AG08395 (cell line): ENCODE measurements at regions not wholly inside any gene's neighbourhood (a gene's known extent, or its start where the extent isn't known, plus 50 kb on each side); places are given as distances from the start of the nearest gene placed in this dataset.

Experiments used
- DNase-seq: peaks from one replicate; pipeline ENCODE4 v3.0.0; 2012; ENCODE audit warnings: mixed read lengths, low spot score

DNA sequence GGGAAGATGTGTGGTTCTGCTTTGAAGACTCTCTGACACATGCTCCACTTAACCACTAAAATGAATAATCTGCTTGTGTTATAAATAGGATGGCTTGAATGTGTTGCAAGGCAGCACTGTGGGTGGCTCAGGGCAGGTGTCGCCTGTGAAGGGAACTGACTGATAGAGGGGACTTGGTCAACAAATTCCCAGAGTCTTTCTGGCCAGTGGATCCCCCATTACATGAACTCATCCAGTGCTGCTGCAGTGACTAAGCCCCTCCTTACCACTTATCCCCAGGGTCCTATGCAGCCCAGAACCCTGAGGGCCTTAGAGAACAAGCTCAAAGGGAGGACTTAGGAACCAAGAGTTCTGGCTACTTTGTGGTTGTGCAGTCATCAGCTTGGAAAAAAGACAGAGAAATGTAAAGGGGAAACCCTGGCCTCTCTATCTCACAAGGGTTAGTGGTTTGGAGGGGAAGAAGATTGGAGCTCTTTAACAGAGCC lies 226.2 kb upstream of the TNP1 start:
- peak; percentile 35 for DNase-seq

DNA sequence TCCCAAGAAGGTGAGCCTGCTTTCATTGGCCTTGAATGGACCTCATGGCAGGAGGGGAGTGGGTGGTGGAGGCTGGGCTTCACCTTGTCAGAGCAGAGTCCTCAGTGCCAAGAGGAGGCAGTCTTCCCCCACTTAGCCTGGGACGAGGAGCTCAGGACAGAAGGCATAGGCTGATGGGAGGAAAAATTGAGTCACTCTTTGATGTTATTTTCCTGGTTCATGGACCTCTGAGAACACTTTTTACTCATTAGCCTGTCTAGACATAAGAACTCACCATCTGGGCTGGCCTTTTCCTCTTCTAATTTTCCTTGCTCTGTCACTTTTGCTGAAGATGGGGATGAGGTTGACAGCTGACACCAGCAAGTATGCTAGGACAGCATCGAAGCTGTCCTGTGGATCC lies 225.7 kb upstream of the TNP1 start:
- DNase-seq: peak; percentile 56

DNA sequence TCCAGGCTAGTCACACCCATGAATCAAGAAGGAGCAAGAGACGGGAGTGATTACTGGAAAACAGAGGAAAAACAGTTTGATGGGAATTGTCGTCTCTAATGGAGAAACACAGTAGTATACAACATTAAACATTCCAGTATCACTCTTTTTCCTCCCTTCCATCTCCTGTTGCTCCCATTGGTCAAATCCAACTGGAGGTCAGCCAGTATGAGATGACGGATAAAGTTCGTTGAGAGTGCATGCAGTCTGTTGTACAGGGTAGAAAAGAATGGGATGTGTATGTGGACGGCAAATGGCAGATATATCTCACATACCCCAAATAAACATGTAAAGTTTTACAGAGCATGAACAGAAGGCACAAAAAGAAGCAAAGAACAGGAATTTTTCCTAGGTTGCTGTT lies 221.9 kb upstream of the TNP1 start:
- no peak for DNase-seq

DNA sequence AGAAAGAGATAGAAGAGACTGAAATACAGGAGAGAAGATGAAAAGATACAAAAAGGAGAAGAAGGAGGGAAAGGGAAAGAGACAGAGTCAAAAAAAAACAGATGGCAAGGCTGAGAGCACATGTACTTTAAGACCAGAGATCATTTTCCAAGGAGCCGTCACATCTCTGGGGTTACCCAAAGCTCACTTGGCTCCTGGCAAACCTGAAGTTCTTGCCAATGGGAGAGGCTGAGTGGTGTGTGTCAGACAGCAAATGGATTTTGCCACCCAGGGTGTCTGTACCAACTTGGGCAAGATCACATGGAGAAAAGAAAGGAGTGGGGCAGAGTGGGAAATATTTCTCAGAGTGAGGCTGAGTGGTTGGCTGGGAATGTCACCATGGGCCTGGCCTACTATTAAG lies 219.3 kb upstream of the TNP1 start:
- DNase-seq: no peak

DNA sequence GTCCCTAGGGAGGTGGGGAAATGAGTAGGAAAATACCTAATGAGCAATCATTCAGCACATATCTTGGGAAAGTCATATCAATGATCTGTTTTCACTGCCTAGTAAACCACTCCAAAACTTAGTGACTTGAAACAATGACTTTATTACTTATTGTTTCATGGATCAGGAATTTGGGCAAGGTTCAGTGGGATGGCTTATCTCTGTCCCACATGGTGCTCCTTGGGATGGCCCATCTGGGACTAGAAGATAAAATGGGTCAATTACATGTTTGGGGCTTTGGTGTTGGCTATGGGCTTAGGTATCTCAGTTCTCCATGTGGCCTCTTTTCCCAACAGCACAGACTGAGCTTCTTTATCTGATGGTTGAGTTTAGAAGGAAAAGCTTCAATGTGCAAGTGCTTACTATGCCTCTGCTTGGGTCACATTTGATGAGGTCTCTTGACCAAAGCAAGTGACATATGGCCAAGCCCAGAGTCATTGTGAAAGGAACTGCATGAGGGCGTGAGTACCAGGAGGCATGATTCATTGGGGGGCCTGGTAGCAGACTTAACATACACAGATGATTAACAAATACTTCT lies 218.1 kb upstream of the TNP1 start:
- DNase-seq: peak; percentile 18

DNA sequence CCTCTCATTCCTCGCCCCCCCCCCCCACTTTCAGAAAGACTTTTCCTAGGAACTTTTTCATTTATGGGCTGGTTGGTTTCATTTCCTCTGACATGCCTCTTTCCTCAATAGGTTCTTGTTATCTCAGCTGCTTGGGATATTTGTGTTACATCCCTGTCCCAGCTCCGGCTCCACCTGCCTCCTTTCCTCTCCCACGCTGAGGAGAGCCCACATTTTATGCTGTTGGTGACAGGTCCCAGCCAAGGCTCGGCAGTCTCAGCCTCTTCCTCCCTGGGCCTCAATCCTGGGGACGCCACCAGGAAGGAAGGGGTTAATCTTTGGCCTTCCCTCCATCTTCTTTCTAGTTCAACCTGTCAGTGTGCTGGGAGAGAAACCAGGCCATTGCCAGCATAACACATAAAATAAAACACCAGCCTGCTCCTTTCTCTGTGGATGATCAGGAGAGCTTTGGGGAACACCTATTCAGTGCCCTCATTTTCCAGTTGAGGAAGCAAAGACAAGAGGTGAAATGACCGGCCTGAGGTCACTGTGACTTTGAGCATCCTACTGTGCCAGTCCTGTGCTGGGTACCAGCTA lies 216.9 kb upstream of the TNP1 start:
- DNase-seq: no peak

DNA sequence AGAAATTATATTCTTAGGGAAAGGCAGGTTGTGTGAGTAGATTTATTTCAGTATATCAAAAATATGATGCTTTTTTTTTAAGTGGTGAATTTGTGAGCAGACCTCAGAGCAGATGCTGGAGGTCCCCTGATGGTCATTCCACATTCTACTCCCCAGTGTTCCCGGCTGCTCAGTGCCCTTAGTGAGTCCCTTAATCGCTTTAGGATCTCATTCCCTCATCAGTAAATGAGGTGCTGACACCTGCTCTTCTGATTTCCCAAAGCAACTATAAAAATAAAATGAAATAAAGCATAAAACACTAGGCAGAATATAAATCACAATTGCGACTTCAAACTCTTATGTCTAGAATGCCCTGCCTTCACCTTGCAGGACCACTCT lies 216.2 kb upstream of the TNP1 start:
- DNase-seq: no peak

DNA sequence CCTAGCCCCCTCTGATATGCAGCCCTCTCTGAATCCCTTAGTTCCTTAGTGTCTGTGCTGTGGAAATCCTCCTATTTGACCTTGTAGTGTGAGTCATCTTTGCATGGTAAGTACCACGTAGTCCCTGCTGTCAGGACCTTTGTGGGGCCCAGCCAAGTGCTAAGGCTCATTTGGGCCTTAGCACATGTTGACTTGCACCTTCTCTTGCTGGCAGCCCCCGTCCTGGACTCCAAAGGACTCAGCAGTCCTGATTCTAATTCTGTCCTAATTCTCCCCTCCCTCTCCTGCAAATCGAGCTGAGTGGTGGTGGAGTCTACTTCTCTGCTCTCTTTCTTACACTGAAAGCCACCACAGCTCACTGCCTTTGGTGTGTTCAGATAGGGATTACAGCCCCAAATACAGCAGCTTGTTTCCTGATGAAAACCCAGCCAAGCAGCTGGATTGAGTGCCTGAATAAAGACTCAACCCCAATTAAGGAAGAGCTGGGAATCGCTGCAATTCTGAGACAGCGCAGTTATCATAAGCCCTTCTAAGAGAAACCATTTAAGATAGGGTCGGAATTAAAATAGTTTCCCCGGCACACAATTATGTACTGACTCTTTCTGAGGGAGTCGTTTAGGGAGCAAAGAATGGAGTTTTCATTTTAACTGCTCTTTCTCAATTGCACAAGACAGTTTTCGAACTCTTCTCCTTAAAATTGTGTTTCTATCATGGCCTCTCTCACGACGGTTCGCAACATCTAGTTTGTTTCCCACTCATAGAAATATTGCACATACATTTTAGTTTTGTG lies 215.6 kb upstream of the TNP1 start:
- peak; percentile 20 for DNase-seq

DNA sequence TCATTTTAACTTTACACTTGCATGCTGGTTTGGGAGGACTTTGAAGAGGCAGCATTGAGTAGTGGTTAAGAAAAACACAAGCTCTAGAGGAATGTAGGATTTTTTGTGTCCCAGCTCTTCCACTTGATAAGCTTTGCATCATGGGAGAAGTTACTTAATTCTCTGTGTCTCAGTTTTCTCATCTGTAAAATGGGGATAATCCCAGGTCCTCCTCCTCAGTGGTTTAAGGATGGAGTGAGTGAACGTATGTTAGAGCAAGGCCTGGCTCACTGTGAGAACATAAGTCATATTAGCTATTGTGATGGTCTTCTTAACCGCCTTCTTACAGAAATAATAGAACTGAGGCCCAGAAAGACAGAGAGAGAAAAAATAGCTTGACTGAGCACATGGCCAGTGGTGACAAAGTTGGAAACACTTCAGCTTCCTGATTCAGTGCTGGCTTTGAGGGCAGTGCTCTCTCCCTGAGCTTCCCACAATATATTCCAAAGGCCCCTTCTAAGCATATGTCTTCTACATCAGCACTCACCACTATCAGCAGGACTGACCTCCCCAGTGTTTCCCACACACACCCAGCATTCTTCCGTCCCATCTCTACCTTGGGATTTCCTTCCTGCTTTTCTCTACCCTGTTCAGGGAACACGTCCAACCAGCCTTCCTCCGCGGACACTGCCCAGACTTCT lies 214.9 kb upstream of the TNP1 start:
- no peak for DNase-seq

DNA sequence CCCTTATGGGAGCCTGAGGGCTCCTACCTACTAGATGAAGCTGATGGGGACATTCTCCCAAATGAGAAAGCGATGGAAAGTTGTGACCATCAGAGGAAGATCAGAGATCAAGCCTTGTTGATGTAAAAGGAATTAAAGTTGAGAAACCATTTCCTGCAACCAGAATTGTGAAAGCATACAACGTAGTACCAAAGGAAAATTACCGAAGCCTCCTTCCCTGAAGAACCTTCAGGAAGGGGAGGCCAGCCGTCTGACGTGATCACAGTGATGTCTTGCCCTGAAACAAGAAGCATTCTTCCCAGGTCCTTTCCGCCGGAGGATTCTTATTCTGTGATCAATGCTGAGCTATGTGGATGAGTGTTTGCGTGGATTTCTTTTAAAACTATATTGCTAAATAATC lies 211.6 kb upstream of the TNP1 start:
- DNase-seq: no peak

DNA sequence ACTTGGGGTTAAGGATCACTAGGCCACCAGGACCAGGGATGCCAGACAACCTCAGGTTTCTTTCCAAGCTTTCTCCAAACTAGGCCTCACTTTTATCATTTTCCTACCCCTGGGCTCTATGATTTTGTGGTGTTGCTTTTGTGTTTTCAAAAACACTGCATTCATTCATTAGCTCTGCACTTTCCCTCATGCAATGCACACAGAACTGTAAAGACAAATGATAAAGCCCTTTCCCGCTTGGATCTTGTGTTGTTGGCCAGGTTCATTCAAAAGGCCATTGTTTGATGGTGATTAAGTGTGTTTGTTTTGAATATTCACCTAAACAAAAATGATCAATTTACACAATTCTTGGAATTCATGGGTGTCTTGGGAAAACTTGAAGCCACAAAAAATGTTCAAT lies 210.7 kb upstream of the TNP1 start:
- DNase-seq: no peak

DNA sequence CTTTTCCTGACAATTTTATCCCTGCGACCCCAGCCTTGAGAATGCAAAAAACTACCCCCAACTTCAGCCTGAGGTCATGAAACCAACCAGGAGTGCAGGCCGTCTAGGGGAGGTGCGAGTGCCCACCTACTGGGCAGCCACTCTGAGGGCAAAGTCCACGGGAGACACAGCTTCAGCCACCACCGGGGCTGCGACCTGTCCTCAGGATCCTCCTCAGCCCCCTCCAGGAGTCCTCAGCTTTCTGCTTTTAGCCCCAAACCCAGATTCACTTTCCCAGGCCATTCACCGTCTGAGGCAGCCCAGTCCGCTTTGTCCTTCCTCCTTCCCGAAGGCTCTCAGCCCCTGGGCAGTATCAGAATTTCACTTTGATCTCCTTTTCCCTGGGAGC lies 210.2 kb upstream of the TNP1 start:
- DNase-seq: no peak

DNA sequence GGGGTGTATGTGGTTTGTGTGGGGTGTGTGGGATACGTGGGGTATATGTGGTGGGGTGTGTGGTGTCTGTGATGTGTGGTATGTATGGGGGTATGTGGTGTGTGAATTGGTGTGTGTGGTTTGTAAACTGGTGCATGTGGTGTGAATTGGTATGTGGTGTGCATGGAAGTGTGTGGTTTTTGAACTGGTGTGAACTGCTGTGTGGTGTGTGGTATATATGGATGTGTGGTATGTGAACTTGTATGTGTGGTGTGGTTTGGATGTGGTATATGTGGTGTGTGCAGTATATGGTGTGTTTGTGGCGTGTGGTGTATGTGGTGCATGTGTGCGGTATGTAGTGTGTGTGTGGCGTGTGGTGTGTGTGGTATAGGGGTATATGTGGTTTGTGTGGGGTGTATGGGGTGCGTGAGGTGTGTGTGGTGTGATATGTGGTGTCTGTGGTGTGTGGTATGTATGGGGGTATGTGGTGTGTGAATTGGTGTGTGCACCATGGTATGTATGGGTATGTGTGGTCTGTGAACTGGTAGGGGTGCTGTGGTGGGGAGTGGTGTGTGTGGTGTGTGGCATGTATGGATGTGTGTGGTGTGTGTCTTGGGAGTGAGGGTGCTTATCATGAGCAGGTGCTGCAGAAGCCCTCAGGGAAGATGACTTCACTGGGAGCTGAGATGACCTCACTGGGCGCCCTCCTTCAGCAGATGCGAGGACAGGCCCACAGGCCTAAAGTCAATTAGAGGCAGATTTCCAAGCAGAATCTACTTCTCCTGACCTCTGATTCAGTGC lies 209.6 kb upstream of the TNP1 start:
- no peak for DNase-seq

DNA sequence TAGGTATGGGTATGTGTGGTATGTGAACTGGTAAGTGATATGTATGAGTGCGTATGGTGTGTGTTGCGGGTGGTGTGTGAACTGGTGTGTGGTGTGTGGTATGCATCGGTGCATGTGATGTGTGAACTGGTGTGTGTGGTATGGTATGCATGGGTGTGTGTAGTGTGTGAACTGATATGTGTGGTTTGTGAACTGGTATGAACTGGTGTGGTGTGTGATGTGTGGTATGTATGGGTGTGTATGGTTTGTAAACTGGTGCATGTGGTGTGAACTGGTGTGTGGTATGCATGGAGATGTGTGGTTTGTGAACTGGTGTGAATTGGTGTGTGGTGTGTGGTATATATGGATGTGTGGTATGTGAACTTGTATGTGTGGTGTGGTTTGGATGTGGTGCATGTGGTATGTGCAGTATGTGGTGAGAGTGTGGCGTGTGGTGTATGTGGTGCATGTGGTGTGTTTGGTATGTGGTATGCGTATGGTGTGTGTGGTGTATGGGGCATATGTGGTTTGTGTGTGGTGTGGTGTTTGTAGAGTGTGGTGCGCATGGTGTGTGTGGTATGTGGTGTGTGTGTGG lies 208.9 kb upstream of the TNP1 start:
- DNase-seq: no peak

DNA sequence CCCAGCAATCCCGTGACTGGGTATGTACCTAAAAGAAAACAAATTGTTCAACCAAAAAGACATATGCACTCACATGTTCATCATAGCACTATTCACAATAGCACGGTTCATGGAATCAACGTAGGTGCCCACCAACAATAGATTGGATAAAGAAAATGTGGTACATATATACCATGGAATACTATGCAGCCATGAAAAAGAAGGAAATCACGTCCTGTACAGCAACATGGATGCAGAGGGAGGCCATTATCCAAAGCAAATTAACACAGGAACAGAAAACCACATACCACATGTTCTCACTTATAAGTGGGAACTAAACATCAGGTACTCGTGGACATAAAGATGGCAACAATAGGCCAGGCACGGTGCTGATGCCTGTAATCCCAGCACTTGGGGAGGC lies 207.9 kb upstream of the TNP1 start:
- no peak for DNase-seq

DNA sequence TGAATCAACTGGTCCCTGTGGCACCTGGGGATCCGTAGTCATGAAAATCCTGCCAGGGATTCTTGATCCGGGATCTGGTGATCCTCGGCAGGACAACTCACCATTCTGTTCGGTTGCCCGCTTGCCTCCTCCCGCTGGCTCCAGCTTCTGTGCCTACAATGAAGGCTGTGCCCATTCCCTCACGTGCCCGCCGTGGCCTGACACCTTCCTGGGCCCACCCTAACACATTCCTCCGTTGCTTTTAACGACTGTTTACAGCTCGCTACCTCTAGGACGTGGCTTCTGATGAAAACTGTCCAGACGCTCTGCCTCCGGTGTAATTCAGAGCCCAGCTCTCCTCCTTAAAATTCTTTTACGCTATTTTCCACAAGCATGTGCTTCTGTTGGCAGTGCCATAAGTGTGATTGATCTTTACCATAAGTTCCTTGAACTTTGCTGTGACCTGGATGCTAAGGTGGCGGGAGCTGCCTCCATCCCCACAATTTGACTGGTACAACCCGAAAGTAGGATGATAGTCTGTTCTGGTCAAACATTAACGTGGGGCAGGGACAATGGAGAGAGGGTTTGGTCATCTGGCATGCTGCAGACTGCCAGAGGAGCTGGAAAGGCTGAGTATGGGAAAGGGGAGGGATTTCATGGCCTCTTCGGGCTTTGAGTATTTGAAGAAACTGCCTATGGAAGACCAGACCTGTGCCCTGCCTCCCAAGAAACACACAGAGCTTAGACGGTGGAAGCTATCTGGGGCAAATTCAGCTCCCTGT lies 206.8 kb upstream of the TNP1 start:
- DNase-seq: no peak

DNA sequence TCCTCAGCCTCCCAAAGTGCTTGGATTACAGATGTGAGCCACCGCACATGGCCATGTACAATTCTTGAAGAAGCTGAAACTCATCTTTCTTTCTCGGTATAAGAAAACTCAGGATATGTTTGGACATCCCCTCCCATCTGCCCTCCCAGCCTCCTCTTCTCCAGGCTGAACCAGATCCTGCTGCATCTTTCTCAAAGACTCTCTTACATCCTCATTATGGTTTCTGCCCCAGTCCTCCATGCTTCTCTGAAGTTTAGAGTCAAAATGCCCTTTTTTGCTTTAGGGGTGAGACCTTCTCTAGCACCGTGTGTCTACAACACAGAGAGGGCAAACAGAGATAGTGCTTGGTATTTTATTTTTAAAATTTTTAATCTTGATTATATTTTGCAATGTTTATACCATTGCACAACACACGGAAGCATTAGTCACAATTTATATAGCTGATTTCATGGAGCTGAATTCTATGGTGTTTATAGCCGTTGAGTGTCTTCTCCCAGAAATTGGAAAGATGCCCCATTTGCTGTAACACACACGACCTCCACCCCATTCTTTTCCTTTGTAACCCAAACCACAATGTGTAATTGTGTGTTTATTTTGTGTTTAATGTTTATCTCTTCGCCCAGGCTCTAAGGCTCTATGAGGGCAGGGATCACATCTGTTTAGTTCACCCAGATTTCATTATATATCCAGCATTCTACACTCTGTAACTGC lies 206.0 kb upstream of the TNP1 start:
- peak; percentile 56 for DNase-seq

DNA sequence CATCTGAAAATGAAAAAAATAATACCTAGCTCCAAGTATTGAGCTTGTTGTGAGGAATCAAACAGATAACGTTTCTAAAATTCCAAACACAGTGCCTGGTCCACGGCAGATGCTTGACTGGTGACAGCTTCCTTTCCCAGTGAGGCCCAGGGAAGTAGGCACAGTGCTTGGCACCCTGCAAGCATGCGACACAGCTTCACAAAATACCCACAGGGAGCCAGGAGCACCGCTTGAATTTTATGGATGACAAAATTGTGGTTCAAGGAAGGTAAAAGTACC lies 205.1 kb upstream of the TNP1 start:
- no peak for DNase-seq

DNA sequence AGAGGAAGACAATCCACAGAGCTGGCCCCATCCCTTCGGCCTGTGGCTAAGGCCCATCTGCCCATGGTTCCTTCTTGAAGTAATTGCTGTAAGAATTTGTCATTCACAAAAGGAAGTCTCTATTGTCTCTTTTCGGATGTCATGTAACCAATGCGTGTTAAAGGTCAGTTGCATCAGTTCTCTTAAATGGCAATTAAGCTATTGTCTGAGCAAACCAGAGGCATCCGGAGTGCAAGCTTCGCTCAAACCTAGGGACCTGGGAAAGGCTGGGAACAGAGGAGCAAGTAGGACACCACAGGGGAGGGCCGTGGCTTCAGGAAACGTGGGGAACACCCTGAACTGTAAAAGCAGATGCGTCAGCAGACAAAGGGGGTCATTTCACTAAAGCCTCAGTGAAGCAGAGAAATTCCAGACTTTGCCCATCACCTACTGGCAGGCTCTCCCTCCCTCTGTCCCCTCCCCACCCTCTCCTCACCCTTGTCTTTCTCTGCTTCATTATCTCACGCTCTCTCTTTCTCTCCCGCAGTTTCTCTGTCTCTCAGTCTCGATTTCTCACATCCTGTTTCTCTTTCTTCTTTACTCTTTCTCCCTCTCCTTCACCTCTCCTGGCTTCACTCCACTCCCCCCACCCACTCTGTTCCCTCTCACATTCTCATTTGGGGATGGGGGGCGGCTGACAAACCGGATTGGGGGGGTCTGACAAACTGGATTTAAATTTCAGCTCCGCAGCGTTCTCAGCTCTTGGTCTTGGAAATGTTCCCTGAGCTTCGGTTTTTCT lies 204.6 kb upstream of the TNP1 start:
- no peak for DNase-seq

DNA sequence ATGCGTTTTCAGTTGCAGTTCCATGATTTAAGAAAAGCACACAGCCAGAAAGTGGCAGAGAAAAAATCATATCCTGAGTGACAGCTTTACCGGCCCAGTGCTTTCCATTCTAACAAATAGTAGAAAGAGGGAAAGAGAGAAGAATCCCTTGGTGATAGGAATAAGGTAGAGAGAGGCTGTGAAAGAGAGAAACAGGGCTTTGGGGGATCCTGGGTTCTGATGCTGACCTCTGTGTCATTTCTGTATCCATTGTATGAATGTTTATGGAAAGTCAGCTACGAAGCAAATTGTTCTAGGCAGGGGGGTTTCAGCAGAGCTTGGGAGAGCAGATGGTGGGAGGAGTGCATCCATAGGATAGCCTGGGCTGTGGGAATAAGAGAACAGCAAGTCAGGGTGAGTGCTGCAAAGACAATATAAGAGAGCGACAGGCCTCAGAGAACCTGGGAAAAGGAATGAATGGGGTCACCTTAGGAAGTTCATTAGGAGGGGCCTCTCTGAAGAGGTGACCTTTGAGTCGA lies 203.4 kb upstream of the TNP1 start:
- no peak for DNase-seq
